NCI-H2107 (cell line): ENCODE measurements at regions not wholly inside any gene's neighbourhood (a gene's known extent, or its start where the extent isn't known, plus 50 kb on each side); places are given as distances from the start of the nearest gene placed in this dataset.
A peak's percentile ranks its signal among the peaks of the same experiment; 100 is the strongest.
"Not testable (repeated sequence)": the region's sequence is repeated elsewhere in the genome, so short reads cannot be mapped to it uniquely, and the experiment has no call there.

ENCODE experiments used
- DNase-seq: peaks from one replicate; lab custom pipeline; 2025; lab: John Stamatoyannopoulos, UW

GRCh38 chr1:74946388-74946787 is 187.8 kb upstream of the LHX8 start:
- DNase-seq, result no peak

GRCh38 chr1:74949348-74949747 is 184.8 kb upstream of the LHX8 start:
- not testable (repeated sequence) for DNase-seq

DNA sequence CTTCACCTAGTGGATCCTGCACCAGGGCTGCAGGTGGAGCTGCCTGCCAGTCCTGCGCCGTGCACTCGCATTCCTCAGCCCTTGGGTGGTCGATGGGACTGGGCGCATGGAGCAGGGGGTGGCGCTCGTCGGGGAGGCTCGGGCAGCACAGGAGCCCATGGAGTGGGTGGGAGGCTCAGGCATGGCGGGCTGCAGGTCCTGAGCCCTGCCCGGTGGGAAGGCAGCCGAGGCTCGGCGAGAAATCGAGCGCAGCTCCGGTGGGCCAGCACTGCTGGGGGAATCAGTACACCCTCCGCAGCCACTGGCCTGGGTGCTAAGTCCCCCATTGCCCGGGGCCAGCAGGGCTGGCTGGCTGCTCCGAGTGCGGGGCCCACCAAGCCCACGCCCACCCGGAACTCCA is 182.2 kb upstream of the LHX8 start:
- DNase-seq, result not testable (repeated sequence)

GRCh38 chr1:74952786-74953185 is 181.4 kb upstream of the LHX8 start:
- DNase-seq, result no peak

DNA sequence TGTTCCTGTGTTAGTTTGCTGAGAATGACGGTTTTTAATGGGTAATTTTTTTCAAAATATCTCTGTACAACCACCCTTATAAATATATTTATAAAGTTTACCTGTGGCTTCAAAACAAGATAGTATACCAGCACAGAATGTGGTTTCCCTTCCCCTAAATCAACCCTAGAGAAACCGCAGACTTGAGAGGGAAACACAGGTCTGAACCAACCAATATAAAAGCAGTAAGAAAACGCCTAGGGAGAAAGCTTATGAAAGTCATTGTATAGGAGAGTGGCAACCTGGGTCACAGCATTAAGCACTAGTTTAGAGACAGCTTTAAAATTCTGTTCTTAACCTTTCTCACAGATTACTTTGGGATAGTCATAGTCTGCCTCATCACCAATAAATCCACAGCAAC is 180.6 kb upstream of the LHX8 start:
- DNase-seq, result no peak

- no peak for DNase-seq
Measured at GRCh38 chr1:74963120-74963519, 171.1 kb upstream of the LHX8 start.

DNA sequence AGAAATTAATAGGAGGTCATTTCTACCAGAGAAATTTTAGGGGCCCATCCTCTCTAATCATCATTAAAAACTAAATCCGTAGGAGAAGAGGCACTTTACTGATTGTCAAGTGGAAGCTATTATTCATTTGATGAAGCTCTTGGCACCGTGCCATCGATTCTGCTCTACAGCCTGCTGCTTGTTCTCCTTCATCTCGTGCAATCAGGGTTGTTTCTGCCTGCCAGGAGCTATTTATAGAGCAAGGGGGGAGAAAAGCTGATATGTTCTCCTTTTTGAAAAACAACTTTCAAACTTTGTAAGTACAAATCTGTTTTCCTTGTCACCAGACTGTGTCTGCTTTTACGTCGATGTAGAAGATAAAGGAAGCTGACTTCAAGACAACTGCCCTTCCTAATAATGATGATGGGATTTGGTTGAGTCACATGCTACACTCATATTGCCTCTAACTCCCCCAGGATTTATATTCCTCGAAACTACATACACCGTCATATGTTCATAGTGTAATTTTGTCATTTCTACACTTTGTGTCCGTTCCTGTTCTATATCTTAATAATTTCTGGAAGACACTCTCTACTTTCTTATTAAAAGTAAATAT is 169.6 kb upstream of the LHX8 start:
- DNase-seq, result peak; percentile 61

GRCh38 chr1:74969566-74970135 is 164.5 kb upstream of the LHX8 start:
- no peak for DNase-seq

- DNase-seq, result no peak
Measured at GRCh38 chr1:74971982-74972381, 162.2 kb upstream of the LHX8 start.

DNA sequence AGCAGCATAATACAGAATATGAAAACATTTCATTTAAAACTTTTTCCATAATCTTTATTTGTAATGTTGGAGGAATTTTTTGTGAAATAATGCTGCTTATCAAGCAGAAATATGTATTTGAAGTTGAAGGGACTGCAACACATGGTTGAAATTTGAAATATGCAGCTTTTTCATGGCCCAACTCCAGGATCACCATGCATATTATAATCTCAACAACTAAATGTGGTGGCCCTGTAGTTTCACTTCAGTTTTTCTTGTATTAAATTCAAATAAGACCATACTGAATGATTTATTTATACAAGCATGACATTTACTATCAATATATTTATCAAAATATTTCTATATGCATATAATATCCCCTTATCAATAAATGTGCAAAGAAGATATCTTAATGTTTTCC is 157.7 kb upstream of the LHX8 start:
- DNase-seq, result no peak

DNA sequence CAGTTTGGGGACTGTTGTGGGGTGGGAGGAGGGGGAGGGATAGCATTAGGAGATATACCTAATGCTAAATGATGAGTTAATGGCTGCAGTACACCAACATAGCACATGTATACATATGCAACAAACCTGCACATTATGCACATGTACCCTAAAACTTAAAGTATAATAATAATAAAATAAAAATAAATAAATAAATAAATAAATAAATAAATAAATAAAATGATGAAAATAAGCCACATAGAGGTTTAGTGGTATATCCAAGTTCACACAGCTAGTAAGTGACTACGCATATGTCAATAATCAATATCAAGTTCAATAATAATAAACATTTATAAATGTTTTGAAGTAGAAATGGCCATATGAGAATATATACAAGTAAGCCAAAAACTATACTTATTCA is 141.7 kb upstream of the LHX8 start:
- DNase-seq, result not testable (repeated sequence)

DNA sequence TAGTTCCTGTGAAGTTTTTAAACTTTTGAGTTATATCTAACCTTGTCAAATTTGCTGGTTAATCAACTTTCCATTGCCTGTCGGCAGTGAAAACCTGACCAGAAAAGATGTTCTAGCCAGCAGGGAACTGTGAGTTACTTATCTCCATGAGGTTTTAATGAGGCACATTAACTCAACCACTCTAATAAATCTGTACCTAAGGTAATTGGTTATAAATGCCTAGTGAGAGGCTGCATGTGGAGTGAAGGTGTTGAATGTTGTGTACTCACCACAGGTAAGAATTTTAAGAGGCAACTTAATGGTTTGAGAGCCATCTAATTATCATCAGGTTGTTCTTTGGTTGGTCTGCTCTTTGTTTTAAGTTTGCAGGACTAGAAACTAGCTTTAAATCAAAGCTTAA is 138.4 kb upstream of the LHX8 start:
- no peak for DNase-seq

DNA sequence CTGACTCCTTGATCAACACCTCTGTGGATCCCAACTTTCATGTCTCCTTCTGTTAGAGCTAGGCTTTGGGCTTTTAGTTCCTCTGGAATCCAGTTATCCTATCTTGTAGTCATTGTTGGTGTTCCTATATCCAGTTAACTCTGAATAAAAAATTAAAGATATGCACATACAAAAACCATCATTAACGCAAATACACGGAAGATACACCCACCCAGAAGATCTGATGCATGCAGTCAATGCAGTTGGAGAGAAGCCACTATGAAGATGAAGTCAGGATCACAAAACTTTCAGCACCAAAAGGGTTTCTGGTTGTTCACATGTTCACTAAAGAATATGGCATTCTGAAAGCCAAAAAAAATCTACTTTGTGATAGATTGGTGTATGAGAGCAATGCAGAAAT is 123.6 kb upstream of the LHX8 start:
- no peak for DNase-seq

GRCh38 chr1:75014250-75014649 is 119.9 kb upstream of the LHX8 start:
- DNase-seq, result no peak

GRCh38 chr1:75023005-75023404 is 111.2 kb upstream of the LHX8 start:
- DNase-seq, result no peak

- no peak for DNase-seq
Measured at GRCh38 chr1:75034376-75034775, 99.8 kb upstream of the LHX8 start.

GRCh38 chr1:75035536-75035935 is 98.7 kb upstream of the LHX8 start:
- no peak for DNase-seq

DNA sequence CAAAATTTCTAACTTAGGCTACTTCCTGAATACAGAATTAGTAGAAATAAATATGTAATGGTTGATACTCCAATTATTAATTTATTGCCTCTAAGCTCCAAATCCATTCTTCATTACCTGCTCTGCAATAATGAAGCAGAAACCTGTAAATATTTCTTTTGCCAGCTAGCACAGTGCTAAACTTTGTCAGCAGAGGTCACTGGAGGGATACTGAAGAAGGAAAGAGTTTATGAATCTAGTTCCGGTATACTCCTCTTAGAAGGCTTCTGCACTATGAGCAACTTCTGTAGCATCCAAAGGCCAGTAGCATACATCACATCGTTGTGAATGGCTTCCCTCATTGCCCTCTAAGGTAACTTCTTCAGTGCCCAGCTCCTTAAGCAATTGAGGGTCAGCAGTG is 81.0 kb upstream of the LHX8 start:
- no peak for DNase-seq

- DNase-seq, result no peak
Measured at GRCh38 chr1:75058424-75058823, 75.8 kb upstream of the LHX8 start.

GRCh38 chr1:75062111-75062510 is 72.1 kb upstream of the LHX8 start:
- no peak for DNase-seq

DNA sequence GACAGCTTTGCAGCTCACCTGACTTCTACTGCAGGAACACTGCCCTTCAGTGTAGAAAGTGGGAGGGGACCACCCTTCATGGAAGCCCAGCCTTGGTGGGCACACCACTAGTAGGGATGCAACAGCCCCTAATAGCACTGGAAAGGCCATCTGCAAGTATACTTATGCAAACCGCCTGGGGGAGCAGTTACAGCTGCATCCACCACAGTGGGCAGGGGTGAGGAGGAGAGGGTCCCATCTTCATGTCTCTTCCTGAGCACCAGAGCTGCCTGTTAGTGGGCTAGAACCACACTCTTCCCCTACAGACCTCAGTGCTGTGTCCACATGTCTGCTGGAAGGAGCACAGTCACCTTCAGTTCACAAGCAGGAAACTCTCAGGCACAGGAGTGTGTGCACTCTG is 66.2 kb upstream of the LHX8 start:
- no peak for DNase-seq

GRCh38 chr1:75074831-75075395 is 59.3 kb upstream of the LHX8 start:
- no peak for DNase-seq

DNA sequence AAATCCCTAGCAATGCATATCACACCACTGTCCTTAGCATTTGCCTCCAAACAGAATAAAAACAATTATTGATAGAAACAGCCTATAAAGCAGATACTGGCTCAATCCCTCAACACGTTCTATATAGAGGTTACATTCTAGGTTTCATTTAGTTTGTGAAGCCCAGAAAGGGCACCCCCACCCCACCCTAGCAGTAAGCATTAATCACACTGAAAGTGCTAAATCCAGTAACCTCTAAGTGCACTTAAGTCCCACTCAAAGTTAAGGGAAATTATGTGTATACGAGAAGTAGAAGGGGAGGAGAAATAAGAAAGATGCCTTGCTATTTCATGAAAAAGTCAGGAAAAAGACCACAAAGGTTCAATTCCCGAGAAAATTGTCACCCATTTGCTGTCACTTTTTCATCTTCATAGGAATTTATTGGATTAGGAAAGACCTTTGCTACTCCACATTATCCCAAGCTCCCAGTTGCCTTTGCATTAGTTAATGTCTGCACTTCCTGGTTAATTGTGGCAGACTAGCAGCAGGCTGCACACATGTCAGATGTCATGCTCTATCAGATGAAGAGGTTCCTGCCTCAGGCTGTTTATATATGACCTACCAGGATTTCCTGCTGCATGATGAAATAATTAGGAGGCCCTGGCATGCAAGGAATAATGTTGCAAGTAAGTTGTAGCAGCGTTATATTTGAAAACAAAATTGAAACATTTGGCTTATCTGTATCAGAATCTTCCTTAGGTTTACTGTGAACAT is 54.5 kb upstream of the LHX8 start:
- no peak for DNase-seq
